T-helper 2 cell treated with Interferon-gamma antibody and Interleukin-4, amounts not matched to agents 100 ng/mL and 5 ng/mL, for 36 hours (primary cell): ENCODE measurements at regions not wholly inside any gene's neighbourhood (a gene's known extent, or its start where the extent isn't known, plus 50 kb on each side); places are given as distances from the start of the nearest gene placed in this dataset.

ENCODE experiments used
- intact Hi-C: fragments of 100-400 bp; cut with micrococcal nuclease; formaldehyde crosslinking; loops from one replicate; pipeline ENCODE4 v1.15.1; 2023

- intact Hi-C loops, result no loop called here
Measured at GRCh38 chr12:62078020-62078419, 182.2 kb upstream of the USP15 start.

- intact Hi-C loops, result no loop called here
Measured at GRCh38 chr12:62082448-62082847, 177.8 kb upstream of the USP15 start.

GRCh38 chr12:62098132-62098531 lies 162.1 kb upstream of the USP15 start:
- intact Hi-C loops, result no loop called here

- intact Hi-C loops, result no loop called here
Measured at GRCh38 chr12:62103748-62104147, 156.5 kb upstream of the USP15 start.

GRCh38 chr12:62106547-62107185 lies 153.5 kb upstream of the USP15 start:
- intact Hi-C loops, result no loop called here

- intact Hi-C loops, result no loop called here
Measured at GRCh38 chr12:62113366-62114011, 146.7 kb upstream of the USP15 start.

GRCh38 chr12:62116986-62117385 lies 143.2 kb upstream of the USP15 start:
- intact Hi-C loops, result no loop called here

GRCh38 chr12:62123721-62124203 lies 136.4 kb upstream of the USP15 start:
- intact Hi-C loops, result loop anchor here (1.0 kb wide), 1 partner anchor 69 kb away; a partner anchor contains a TSS

- intact Hi-C loops, result no loop called here
Measured at GRCh38 chr12:62127516-62127915, 132.7 kb upstream of the USP15 start.

GRCh38 chr12:62128175-62128975 lies 131.8 kb upstream of the USP15 start:
- intact Hi-C loops, result no loop called here

- intact Hi-C loops, result no loop called here
Measured at GRCh38 chr12:62129291-62129690, 130.9 kb upstream of the USP15 start.

- intact Hi-C loops, result no loop called here
Measured at GRCh38 chr12:62130402-62130801, 129.8 kb upstream of the USP15 start.

- intact Hi-C loops, result no loop called here
Measured at GRCh38 chr12:62130834-62131552, 129.2 kb upstream of the USP15 start.

GRCh38 chr12:62133440-62133839 lies 126.8 kb upstream of the USP15 start:
- intact Hi-C loops, result no loop called here

- intact Hi-C loops, result no loop called here
Measured at GRCh38 chr12:62135553-62136200, 124.5 kb upstream of the USP15 start.

- intact Hi-C loops, result no loop called here
Measured at GRCh38 chr12:62136496-62136895, 123.7 kb upstream of the USP15 start.

- intact Hi-C loops, result no loop called here
Measured at GRCh38 chr12:62138527-62138926, 121.7 kb upstream of the USP15 start.

GRCh38 chr12:62146318-62146717 lies 113.9 kb upstream of the USP15 start:
- intact Hi-C loops, result no loop called here

- intact Hi-C loops, result no loop called here
Measured at GRCh38 chr12:62158013-62158412, 102.2 kb upstream of the USP15 start.

- intact Hi-C loops, result no loop called here
Measured at GRCh38 chr12:62158461-62159360, 101.5 kb upstream of the USP15 start.
